ENCODE measurements at regions not wholly inside any gene's neighbourhood (a gene's known extent, or its start where the extent isn't known, plus 50 kb on each side); places are given as distances from the start of the nearest gene placed in this dataset.

DNA sequence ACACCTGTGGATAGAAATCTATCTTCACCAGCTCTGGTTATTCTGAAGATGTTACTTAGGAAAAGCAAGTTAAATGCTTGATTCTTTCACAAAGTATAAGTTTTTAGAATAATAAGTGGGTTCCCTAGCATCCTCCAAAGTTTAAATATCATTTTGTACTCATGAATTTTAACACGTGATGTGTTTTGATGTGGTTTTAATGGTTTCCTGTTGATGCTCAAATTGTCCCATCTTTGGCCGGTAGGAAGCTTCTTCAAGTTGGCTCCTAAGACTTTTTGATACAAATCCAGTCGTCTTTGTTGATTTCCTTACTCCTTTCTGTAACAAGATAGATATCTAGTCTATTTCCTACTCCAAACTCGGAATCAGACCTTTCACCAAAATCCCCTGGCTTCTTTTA lies 94.5 kb upstream of the STXBP5 start:
- TF ChIP-seq, protein P1, sequence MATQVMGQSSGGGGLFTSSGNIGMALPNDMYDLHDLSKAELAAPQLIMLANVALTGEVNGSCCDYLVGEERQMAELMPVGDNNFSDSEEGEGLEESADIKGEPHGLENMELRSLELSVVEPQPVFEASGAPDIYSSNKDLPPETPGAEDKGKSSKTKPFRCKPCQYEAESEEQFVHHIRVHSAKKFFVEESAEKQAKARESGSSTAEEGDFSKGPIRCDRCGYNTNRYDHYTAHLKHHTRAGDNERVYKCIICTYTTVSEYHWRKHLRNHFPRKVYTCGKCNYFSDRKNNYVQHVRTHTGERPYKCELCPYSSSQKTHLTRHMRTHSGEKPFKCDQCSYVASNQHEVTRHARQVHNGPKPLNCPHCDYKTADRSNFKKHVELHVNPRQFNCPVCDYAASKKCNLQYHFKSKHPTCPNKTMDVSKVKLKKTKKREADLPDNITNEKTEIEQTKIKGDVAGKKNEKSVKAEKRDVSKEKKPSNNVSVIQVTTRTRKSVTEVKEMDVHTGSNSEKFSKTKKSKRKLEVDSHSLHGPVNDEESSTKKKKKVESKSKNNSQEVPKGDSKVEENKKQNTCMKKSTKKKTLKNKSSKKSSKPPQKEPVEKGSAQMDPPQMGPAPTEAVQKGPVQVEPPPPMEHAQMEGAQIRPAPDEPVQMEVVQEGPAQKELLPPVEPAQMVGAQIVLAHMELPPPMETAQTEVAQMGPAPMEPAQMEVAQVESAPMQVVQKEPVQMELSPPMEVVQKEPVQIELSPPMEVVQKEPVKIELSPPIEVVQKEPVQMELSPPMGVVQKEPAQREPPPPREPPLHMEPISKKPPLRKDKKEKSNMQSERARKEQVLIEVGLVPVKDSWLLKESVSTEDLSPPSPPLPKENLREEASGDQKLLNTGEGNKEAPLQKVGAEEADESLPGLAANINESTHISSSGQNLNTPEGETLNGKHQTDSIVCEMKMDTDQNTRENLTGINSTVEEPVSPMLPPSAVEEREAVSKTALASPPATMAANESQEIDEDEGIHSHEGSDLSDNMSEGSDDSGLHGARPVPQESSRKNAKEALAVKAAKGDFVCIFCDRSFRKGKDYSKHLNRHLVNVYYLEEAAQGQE (IDR thresholded peaks at IDR 0.05; ENCODE audit: borderline replicate concordance in 1 of 2, low read depth in 1 of 2, low read length in 2 of 2), result no peak
- no peak for TF ChIP-seq ZNF232 (CRISPR knock-in tag; IDR thresholded peaks at IDR 0.05; ENCODE audit: borderline replicate concordance)
- TF ChIP-seq ZNF672 (CRISPR knock-in tag; IDR thresholded peaks at IDR 0.05), result no peak
- no peak for TF ChIP-seq HOXA7 (CRISPR knock-in tag; IDR thresholded peaks at IDR 0.05)
- TF ChIP-seq CTCF (CRISPR knock-in tag; IDR thresholded peaks at IDR 0.05), result no peak
- no peak for TF ChIP-seq ZFY (CRISPR knock-in tag; IDR thresholded peaks at IDR 0.05)
- no peak for TF ChIP-seq ELF4 (CRISPR knock-in tag; IDR thresholded peaks at IDR 0.05; ENCODE audit: borderline replicate concordance)
- no peak for TF ChIP-seq ESRRA (CRISPR knock-in tag; IDR thresholded peaks at IDR 0.05; ENCODE audit: low read depth)
- TF ChIP-seq ZSCAN25 (CRISPR knock-in tag; IDR thresholded peaks at IDR 0.05), result no peak
- no peak for TF ChIP-seq ZNF639 (CRISPR knock-in tag; conservative IDR thresholded peaks at IDR 0.05)
- TF ChIP-seq TAF1 (CRISPR knock-in tag; IDR thresholded peaks at IDR 0.05), result no peak
- TF ChIP-seq PATZ1 (CRISPR knock-in tag; IDR thresholded peaks at IDR 0.05), result no peak
